ENCODE measurements at regions not wholly inside any gene's neighbourhood (a gene's known extent, or its start where the extent isn't known, plus 50 kb on each side); places are given as distances from the start of the nearest gene placed in this dataset.

DNA sequence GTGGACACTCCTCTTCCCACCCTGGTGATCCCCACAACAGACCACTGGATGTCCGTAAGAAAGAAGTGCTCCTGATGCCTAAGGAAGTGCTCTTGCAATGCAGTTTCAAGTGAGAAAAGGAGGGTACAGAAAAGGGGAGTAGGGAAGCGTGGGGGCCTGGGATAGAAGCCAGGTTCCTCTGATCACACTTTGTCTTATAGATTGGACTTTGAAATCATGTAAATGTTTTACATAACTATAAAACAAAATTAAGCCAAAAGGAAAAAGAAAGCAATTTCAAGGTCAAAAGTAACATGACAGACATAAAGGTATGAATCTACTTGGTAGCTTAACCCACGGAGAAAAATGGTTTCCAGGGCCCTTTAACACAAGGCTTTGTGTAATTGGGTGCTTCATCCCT is 107.3 kb upstream of the TRPM1 start (continued):
- no peak for TF ChIP-seq POLR2A (IDR thresholded peaks at IDR 0.05; ENCODE audit: control extremely low read depth in 1 of 2, low read depth in 2 of 2, low read length in 2 of 2)
- no peak for TF ChIP-seq TBP (IDR thresholded peaks at IDR 0.05; ENCODE audit: low read depth, low read length)
- TF ChIP-seq SIN3A (conservative IDR thresholded peaks at IDR 0.05 in 1 of 2, IDR thresholded peaks at IDR 0.05 in 1 of 2; ENCODE audit: low read depth in 1 of 2, low read length in 2 of 2) = no peak
- no peak for TF ChIP-seq SRF (IDR thresholded peaks at IDR 0.05; ENCODE audit: low read depth, low read length)
- TF ChIP-seq SIX5 (IDR thresholded peaks at IDR 0.05; ENCODE audit: low read depth, low read length) = no peak
